Skeletal muscle cell (primary cell): ENCODE measurements at regions not wholly inside any gene's neighbourhood (a gene's known extent, or its start where the extent isn't known, plus 50 kb on each side); places are given as distances from the start of the nearest gene placed in this dataset.

Experiments used
- DNase-seq: peaks from one replicate; pipeline ENCODE4 v3.0.0-alpha.2; 2010; ENCODE audit warnings: low read depth
- H3K4me3 ChIP-seq: 2 replicates; pipeline ENCODE4 v1.5.1; 2011; ENCODE audit warnings: low read depth, mild to moderate bottlenecking, control low read depth, low read length, moderate library complexity

- no peak overlapping the region for H3K4me3 ChIP-seq
- DNase-seq, result no peak
These were observed 185.0 kb upstream of the BMP2 start for GRCh38 chr20:6582449-6582848.

- H3K4me3 ChIP-seq, result no peak overlapping the region
- DNase-seq, result no peak
These were observed 187.0 kb upstream of the BMP2 start for GRCh38 chr20:6580486-6580885.

GRCh38 chr20:6579824-6580223, 187.7 kb upstream of the BMP2 start:
- no peak overlapping the region for H3K4me3 ChIP-seq

GRCh38 chr20:6579417-6579816, 188.1 kb upstream of the BMP2 start:
- H3K4me3 ChIP-seq, result no peak overlapping the region
- no peak for DNase-seq

More at GRCh38 chr20:6579824-6580223, 187.7 kb upstream of the BMP2 start:
- DNase-seq, result no peak

GRCh38 chr20:6577451-6577850, 190.0 kb upstream of the BMP2 start:
- no peak for DNase-seq
- H3K4me3 ChIP-seq, result no peak overlapping the region

- no peak for DNase-seq
These were observed 190.8 kb upstream of the BMP2 start for GRCh38 chr20:6576726-6577125.

GRCh38 chr20:6575912-6576401, 191.5 kb upstream of the BMP2 start:
- no peak for DNase-seq

More at GRCh38 chr20:6576726-6577125, 190.8 kb upstream of the BMP2 start:
- no peak overlapping the region for H3K4me3 ChIP-seq

GRCh38 chr20:6566821-6567220, 200.7 kb upstream of the BMP2 start:
- no peak overlapping the region for H3K4me3 ChIP-seq
- peak; percentile 95 for DNase-seq

More at GRCh38 chr20:6575912-6576401, 191.5 kb upstream of the BMP2 start:
- no peak overlapping the region for H3K4me3 ChIP-seq

- DNase-seq, result peak; percentile 65
- no peak overlapping the region for H3K4me3 ChIP-seq
These were observed 205.4 kb upstream of the BMP2 start for GRCh38 chr20:6562111-6562510.

- no peak for DNase-seq
- H3K4me3 ChIP-seq, result no peak overlapping the region
These were observed 206.5 kb upstream of the BMP2 start for GRCh38 chr20:6560978-6561377.

GRCh38 chr20:6559791-6560190, 207.7 kb upstream of the BMP2 start:
- H3K4me3 ChIP-seq, result no peak overlapping the region
- no peak for DNase-seq

GRCh38 chr20:6558341-6558740, 209.1 kb upstream of the BMP2 start:
- no peak overlapping the region for H3K4me3 ChIP-seq
- DNase-seq, result no peak

GRCh38 chr20:6533761-6534479, 233.6 kb upstream of the BMP2 start:
- peak overlapping the region; percentile 18 for H3K4me3 ChIP-seq
- peak; percentile 97 for DNase-seq

GRCh38 chr20:6533351-6533750, 234.1 kb upstream of the BMP2 start:
- DNase-seq, result peak; percentile 37
- H3K4me3 ChIP-seq, result peak overlapping the region; percentile 3

- no peak overlapping the region for H3K4me3 ChIP-seq
- DNase-seq, result peak; percentile 6
These were observed 236.6 kb upstream of the BMP2 start for GRCh38 chr20:6530779-6531315.

- DNase-seq, result no peak
- H3K4me3 ChIP-seq, result no peak overlapping the region
These were observed 237.2 kb upstream of the BMP2 start for GRCh38 chr20:6530254-6530653.

- no peak overlapping the region for H3K4me3 ChIP-seq
- peak; percentile 7 for DNase-seq
These were observed 241.8 kb upstream of the BMP2 start for GRCh38 chr20:6525447-6526303.

GRCh38 chr20:6524305-6524704, 243.2 kb upstream of the BMP2 start:
- no peak for DNase-seq
- no peak overlapping the region for H3K4me3 ChIP-seq

GRCh38 chr20:6519556-6519955, 247.9 kb upstream of the BMP2 start:
- DNase-seq, result peak; percentile 42
- no peak overlapping the region for H3K4me3 ChIP-seq

GRCh38 chr20:6515261-6515660, 252.2 kb upstream of the BMP2 start:
- DNase-seq, result no peak
- no peak overlapping the region for H3K4me3 ChIP-seq
